Activated CD4-positive, alpha-beta T cell treated with anti-CD3 and anti-CD28 coated beads, Interleukin-2, amount 50 U/mL, for 24 hours (primary cell): ENCODE measurements at regions not wholly inside any gene's neighbourhood (a gene's known extent, or its start where the extent isn't known, plus 50 kb on each side); places are given as distances from the start of the nearest gene placed in this dataset.
"Not testable (repeated sequence)": the region's sequence is repeated elsewhere in the genome, so short reads cannot be mapped to it uniquely, and the experiment has no call there.

ENCODE experiments used
- DNase-seq, 2 donors: peaks; one replicate each; pipeline ENCODE4 v3.0.0-alpha.2; 2020; ENCODE audit warnings: low read depth in 1 of 2, low spot score in 1 of 2

DNA sequence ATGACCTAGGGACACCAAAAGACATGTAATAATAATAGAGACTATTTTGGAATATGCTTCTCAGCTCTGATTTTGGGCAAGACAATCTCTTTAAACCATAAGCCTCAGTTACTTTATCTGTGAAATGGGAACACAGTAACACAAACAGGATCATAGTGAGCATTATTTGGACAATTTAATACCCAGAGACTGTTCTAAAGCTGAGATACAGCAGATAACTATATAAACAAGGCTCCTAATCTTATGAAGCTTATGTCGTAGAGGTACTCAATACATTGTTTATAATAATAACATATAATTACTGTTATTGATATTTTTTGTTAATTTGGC, 250.8 kb downstream of the SEC61B start:
- no peak for DNase-seq

DNA sequence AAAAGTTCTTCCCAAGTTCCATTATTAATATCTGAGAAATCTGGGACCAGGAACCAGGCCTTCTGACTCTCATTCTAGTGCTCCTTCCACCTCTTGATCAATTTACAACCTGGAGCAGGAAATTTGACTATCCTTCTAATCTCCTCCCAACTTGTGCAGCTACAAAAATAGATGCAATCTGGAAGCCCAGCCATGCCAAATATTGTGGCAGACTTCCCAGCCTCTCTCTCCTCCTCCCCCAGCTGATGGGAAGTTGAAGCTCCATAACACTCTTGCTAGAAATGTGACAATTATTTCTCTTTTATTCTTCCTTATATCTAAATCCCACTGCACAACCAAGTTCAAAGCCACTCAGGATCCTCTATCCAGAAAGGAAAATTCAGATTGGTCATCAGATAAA, 252.1 kb downstream of the SEC61B start:
- DNase-seq: no peak

DNA sequence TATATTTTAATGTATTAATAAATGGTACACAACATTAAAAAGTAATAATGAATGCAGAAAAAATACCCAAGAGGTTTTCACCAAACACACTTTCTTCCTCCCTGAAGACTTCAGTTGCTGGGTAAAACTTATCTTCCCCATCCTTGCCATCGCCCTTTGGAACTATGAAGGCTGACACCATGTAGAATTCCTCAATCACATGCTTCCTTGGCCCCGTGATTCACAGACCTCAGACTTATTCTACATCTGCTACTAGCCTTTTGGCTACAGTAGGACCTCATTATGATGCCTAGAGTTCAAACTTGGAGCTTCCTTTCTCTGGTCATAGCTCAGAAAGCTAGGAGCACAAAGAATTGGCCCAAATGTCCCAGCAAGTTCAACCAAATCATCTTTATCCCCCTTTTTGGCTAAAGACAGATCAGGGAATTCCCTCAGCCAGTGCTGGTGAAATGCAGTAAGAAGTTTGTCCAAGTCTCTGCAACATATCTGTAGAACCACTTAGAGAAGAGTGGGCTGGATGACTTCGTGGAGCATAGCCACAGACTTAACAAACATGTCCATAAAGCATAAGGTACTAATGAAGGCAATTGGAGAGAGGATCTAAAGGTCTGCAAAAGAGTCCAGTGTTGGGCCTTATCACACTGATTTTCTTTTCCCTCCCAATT, 253.5 kb downstream of the SEC61B start:
- no peak for DNase-seq

DNA sequence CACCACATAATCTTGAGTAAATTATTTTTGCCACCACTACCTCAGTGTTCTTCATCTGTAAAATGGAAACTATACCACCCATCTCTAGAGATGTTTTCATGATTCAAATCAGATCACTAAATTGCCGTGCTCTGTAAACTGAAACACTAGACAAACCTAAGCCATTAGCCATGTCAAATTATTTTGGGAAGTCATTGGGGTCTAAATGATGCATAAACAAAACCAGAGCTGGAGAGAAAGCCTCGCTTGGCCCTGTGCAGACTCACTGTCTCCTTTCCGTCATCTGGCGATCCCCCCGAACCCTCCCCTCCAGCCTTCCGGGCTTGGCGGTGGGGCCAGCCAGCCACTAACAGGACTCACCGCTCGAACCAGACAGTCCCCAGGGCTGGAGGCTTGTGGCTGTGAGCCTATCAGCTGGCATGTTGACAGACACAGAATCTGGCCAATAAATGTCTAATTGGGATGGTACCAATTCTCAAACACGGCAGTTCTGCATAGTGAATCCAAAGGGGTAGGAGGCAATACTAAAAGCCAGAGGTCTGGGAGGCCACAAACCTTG, 256.5 kb downstream of the SEC61B start:
- no peak for DNase-seq

DNA sequence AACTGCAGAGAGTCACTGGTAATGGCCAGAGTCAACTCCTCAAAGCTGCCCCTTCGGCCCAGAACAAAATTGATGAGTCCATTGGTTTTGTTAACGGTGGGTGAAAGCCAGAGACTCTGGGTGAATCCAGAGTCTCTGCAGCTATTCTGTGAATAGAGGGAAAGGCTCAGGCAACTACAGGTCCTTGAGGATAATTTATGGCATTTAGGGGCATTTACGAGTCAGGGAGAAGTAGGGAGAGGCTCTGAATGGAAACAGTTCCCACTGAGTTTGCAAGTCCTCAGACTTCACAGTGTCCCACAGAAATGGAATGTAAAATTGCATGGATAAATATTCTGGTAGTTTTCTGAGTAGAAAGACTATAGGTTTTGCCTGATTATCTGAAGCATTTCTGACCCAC, 257.8 kb downstream of the SEC61B start:
- no peak for DNase-seq

DNA sequence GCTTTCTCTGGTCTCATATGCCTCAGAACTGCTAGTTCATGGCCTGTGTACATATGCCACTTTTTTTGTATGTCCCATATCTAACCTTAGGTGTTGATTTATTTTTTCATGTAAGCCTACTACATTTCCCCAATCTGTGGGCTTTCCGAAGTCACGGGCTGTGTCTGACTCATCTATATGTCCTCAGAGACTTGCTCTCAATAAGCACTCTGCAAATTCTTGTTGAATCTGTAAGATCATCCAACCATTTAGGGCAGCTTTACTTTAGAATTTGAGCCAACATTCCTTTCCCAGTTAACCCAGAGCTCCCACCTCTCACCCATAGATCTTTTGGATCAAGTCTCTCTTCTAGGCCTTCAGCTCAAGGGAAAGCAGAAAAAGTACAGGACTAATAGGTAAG, 263.4 kb downstream of the SEC61B start:
- DNase-seq: no peak

DNA sequence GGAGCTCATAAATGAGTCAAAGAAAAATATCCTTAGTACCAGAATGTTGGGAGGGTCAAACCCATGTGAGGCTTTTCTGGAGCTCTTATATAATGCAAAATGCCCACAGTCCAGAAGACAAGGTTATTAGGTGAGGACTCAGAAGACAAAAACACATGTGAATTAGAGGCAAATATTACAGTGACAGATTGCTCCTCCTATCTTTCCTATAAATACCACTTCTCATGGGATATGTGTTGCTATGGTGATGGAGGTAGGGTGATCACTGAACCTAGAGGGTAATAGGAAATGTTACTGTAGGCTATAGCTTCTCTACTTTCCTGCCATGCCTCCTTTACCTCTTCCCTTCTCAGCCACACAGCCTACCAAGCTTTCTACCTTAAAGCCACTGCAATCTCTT, 264.6 kb downstream of the SEC61B start:
- DNase-seq: no peak

DNA sequence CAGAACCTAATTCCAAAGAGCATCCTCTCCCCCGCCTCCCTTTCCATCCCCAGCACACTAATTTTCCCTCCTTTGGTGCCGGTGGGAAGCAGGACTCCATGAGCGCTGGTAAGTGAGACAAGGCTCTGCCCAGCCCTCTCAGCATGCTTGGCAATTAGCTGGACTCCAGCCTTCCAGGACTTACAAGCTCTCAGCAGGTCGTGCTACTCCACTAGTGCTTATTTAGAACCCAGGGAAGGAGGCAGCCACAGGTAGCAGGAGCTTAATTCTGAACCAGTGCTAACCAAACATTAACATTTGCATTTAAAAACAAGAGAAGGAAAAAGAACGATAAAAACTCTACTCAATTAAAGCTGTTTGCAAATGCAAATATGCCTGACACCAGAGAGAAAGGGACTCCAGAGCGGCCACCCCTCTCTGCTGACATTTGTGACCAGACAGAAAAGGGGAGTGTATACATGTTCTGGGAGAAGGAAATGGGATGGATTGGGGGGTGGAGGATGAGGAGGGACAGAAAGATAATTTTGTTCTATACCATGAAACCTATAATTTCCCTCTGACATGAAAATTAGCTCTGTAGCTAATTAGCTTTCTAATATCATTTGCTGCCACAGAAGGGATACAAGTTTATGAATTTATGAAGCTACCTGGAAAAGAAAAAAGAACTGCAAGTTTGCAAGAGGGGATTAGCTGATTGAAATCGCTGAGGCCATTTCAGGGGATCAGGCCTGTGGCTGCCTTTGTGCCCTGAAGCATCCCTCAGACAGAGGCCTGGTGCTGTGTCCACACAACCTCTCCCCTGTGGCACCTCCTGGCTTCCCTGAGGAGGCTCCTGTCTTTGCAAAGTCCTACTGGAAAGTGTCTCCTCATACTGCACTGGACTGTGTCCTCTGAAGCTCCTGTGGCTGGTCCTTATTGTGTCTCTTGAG, 266.3 kb downstream of the SEC61B start:
- DNase-seq: no peak

DNA sequence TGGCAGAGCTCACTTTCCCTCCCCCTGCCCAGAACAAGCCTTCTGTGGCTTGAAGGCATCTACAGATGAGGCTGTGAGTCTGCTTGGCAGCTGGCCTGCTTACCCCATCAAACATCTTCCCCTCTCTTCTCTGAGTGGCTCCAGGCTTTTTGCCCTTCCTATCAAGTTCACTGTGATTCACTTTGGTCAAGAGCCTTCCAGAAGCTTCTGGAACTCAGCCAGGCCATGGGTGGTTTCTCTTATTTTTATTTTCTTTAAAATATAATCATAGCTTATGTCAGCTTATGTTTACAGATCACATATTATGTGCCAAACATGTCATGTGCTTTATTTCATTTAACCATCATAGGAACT, 267.0 kb downstream of the SEC61B start:
- DNase-seq: no peak

DNA sequence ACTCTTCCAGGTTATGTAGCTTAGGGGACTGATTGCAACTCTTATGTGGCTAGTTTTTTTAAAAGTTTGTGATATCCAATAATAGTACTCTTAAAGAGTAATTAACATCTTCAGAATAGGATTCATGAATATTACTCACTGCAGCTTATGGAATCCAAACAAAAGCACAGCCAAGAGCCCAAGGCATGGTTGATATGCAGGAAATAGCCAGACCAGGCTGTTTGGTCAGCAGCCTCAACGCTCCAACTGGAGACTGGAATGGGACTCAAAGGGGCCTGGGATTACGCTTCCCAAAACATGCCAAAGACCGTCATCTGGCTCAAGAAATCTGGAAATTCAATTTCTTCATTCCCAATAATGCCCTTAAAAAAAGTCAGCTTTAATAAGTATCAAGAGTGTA, 268.6 kb downstream of the SEC61B start:
- DNase-seq: no peak

DNA sequence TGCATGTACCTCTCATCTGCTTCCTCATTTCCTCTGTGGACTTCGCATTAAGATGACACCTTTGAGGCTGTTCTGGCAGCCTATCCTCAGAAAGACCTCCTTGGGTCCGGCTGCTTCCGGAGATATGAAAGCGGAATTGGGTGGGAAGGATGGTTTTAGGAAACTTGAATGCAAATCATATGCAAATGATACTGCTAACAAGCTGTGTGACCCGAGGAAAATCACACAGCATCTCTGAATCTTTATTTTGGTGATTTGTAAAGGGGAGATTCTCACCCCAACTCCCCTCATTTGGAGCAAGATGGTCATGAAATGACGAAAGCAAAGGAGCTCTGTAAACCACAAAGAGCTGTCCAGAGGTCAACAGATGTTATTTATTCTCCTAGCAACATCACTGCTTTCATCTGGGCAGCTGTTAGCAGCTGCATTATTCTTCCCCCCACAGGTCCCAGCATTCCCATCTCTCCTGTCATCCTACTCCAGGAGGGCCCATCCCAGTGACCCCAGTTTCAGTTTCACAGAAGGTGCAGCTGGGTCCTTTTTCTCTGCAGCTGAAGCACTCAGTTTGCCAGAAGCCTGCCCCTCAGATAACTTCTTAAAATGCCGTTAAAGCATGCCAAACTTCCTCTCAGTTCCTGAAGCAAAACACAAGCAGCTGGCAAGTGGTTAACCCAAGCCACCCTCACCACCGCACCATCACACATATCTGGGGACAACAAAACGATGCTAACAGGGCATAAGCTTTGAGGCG, 269.5 kb downstream of the SEC61B start:
- DNase-seq: no peak

DNA sequence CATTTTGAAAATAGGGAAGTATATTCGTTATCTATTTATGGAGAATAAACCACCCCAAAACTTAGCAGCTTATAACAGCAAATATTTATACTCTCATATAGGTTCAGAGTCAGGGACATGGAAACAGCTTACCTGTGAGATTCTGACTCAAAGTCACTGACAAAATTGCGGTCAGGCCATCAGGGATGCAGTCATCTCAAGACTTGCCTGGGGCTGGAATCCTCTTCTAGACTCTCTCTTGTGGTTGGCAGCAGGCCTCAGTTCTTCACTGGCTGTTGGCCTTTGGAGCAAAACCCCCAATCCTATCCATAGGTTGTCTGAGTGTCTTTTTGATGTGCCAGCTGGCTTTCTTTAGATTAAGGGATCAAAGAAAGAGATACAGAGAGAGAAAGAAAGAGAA, 275.6 kb downstream of the SEC61B start:
- DNase-seq: no peak

DNA sequence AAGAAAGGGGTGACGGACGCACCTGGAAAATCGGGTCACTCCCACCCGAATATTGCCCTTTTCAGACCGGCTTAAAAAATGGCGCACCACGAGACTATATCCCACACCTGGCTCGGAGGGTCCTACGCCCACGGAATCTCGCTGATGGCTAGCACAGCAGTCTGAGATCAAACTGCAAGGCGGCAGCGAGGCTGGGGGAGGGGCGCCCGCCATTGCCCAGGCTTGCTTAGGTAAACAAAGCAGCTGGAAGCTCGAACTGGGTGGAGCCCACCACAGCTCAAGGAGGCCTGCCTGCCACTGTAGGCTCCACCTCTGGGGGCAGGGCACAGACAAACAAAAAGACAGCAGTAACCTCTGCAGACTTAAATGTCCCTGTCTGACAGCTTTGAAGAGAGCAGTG, 276.9 kb downstream of the SEC61B start:
- DNase-seq: not testable (repeated sequence)

DNA sequence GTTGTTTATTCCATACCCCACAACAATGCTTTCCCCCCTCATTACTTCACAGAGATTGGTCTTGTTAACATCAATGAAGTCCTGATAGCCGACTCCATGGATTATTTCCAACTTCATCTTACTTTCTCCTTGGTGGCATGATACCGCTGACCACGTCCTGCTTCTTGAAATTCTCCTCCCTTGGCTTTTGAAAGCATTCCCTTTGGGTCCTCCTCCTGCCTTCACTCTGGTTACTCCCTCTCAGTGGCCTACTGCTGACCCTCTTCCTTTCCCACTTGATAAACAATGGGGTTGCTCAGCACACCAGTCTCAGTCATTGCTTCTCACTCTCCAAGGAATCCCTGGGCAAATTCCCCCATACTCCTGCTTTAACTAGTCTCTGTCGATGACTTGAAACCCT, 283.9 kb downstream of the SEC61B start:
- no peak for DNase-seq

DNA sequence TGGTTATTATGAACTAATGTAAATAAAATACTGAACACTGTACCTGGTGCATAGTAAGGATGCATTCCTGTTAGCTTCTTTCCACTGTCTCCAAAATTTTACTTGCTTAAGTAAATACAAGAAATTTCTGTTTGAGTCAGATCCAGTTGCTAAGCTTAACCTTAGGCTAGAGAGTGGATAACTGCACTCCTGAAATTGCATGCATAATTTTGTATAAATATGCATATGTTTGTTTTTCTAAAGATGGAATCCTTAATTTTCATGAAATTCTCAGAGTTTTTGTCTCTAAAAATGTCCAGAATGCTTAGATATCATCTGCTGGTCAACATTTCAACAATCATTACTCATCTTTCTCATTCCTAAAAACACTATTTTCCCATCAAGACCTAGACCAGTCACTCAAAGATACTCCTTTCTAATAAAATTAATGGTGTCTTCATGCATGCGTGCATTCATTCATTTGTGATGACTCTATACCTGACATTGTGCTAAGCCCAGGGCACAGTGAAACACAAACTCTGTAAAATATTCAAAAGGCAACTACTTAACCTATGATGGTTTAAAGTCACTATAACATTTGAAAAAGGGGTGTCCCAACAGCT, 284.8 kb downstream of the SEC61B start:
- DNase-seq: no peak

DNA sequence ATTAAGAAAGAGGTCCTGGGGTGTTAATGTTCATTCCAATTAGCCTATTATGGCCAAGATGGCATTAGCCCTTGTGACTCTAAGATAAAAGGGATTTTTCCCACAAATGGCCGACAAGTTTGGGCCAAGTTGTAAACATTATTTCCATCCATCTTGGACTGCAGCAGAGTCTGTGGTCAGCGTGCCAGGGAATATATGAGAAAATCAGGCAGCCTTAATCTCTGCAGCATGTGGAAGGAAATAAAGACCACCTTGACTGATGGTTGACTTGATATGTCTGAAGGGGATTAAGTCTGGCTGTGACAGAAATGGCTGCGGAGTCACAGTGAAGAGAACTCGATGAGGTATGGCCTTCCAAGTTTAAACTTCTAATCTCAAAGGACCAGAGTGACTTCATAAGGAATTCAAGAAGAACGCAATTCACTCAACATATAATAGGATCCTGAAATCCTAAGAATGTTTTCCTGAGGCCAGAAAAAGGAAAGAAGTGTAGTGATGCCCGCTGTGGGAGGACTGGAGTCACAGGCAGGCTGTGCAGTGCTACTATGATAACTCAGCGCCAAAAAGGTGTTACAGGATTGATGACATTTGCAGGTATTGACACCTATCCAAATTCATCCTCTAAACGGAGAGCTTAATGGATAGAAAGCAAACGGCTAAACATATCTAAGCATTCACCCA, 287.1 kb downstream of the SEC61B start:
- DNase-seq: no peak

DNA sequence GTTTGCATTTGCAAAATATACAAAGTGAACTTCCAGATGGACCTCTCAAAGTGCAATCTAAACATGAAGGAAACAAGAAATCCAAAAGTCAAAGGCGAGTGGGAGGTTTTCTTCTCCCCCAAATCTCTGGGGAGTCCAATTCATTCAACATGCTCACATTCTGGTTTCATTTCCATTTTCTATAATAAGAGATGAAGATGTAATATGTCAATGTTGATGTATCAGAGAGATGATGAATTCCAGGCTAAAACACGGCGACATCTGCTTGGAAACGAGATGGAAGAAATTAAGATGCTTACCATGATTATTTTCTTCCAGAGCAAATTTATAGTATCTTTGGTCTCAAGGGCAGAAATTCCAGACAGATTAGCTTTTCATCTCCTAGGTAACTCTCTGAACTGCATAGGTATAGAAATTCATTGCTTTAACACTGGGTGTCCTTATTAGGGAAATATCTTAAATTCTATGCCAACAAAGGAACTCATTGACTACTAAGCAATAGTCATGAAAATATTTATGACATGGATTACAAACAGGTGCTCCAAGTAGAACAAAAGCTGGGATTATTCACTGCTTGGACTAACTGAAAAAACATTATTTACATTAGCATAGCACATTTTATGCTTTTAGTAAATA, 287.9 kb downstream of the SEC61B start:
- no peak for DNase-seq

DNA sequence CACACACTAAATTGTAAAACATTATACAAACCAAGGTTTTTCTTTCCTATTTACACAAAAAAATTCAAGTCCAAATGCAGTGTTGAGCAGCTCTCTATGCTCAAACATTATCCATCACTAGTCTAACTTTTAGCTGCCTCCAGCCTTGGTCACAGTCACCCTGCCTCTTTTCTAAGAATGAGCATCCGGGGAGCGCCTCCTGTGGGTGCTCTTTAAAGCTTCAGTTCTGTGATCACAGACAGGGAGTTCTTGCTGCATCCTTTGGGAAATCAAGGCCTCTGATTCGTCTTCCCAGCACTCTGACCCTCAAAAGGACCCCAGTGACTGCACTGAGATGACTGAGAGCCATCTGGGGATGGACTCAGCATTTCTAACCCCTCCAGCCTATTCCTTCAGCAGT, 289.6 kb downstream of the SEC61B start:
- no peak for DNase-seq

DNA sequence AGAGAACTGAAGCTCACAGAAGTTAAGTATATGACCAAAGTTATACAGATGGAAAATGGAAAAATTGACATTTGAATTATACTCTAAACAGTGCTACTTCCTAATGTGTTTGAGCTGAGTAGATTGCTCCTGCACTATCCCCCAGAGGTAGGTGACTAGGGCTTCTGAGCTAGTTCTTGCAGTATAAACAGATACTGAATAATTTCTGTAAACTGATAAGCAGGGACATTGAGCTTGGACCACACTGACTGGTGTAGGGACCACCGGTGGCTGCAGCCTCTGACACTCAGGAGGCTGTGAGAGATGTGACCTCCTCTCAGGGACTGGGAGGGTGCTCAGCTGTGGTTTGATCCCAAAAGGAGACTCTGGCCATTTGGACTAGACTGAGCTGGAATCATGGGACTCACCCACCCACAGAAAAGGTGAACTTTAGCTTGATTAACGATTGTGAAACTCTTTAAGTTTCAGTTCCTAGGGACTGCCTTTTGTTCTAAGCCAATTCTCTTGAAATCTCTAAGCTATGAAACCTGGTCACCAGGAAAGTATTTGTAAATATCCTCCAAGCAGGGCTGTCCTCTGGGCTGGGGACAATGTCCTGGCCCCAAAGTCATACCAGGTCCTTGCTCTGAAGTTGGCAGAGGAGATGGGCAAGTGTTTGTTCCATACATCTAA, 291.5 kb downstream of the SEC61B start:
- no peak for DNase-seq

DNA sequence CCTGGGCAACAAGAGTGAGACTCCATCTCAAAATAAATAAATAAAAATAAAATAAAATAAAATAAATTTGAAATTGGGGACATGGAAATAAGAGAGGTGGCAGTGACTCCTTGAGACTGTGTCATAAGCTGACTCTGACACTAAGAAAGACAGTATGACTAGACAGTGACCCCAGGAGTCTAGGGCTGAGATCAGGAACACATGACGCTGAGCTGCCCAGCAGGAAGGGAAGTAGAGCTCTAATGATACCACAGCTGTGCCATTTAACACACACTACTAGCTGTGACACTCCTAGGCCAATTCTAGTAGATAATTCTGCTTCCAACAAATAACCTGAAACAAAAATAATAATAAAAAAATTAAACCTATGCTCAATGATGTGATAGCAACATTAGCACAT, 293.0 kb downstream of the SEC61B start:
- DNase-seq: no peak
